Astrocyte (in vitro differentiated cells and primary cell): ENCODE measurements at regions not wholly inside any gene's neighbourhood (a gene's known extent, or its start where the extent isn't known, plus 50 kb on each side); places are given as distances from the start of the nearest gene placed in this dataset.

Experiments
- DNase-seq: peaks from one replicate; pipeline ENCODE4 v3.0.0-alpha.2; 2010; ENCODE audit warnings: low read depth
- FAIRE-seq: peaks from 2 replicates; lab custom pipeline; 2011; peaks lifted over from hg19 to GRCh38; lab: Jason Lieb, UNC
- H2AFZ ChIP-seq: 2 replicates; pipeline ENCODE4 v1.6.0; 2012; ENCODE audit warnings: low read depth, low read length, inconsistent platforms
- H3K27ac ChIP-seq: 2 replicates; pipeline ENCODE4 v1.5.1; 2011; ENCODE audit warnings: low read depth, low read length, inconsistent platforms
- H3K27me3 ChIP-seq: 2 replicates; pipeline ENCODE4 v1.6.0; 2011; ENCODE audit warnings: low read length, inconsistent platforms; ENCODE audit not compliant: insufficient read depth
- H3K36me3 ChIP-seq: 2 replicates; pipeline ENCODE4 v1.5.1; 2011; ENCODE audit warnings: low read length, inconsistent platforms; ENCODE audit not compliant: insufficient read depth
- H3K4me1 ChIP-seq: 2 replicates; pipeline ENCODE4 v1.5.1; 2011; ENCODE audit warnings: low read length, inconsistent platforms; ENCODE audit not compliant: insufficient read depth
- H3K4me2 ChIP-seq: 2 replicates; pipeline ENCODE4 v1.6.0; 2012; ENCODE audit warnings: low read length, inconsistent platforms
- H3K4me3 ChIP-seq: 2 replicates; pipeline ENCODE4 v1.5.1; 2011; ENCODE audit warnings: low read depth, mild to moderate bottlenecking, low read length, inconsistent platforms; ENCODE audit not compliant: insufficient read depth
- H3K79me2 ChIP-seq: 2 replicates; pipeline ENCODE4 v1.6.0; 2012; ENCODE audit warnings: mild to moderate bottlenecking, low read length, inconsistent platforms; ENCODE audit not compliant: insufficient read depth
- H3K9ac ChIP-seq: 2 replicates; pipeline ENCODE4 v1.6.0; 2012; ENCODE audit warnings: mild to moderate bottlenecking, low read length, inconsistent platforms
- H3K9me3 ChIP-seq: 2 replicates; pipeline ENCODE4 v1.5.1; 2012; ENCODE audit warnings: low read depth, mild to moderate bottlenecking, low read length, inconsistent platforms; ENCODE audit not compliant: insufficient read depth
- H4K20me1 ChIP-seq: 2 replicates; pipeline ENCODE4 v1.6.0; 2012; ENCODE audit warnings: low read length, inconsistent platforms; ENCODE audit not compliant: insufficient read depth
- H3K27ac Mint-ChIP-seq: one replicate; pipeline ENCODE4 v1.8.0; 2021; ENCODE audit warnings: mild to moderate bottlenecking, mixed read lengths; ENCODE audit not compliant: unreplicated experiment
- H3K27me3 Mint-ChIP-seq: one replicate; pipeline ENCODE4 v1.8.0; 2021; ENCODE audit warnings: low read depth, mixed read lengths; ENCODE audit not compliant: unreplicated experiment
- H3K36me3 Mint-ChIP-seq: one replicate; pipeline ENCODE4 v1.8.0; 2021; ENCODE audit warnings: low read depth, mixed read lengths; ENCODE audit not compliant: unreplicated experiment
- H3K4me1 Mint-ChIP-seq: one replicate; pipeline ENCODE4 v1.8.0; 2021; ENCODE audit warnings: low read depth, mixed read lengths; ENCODE audit not compliant: unreplicated experiment
- H3K4me3 Mint-ChIP-seq: one replicate; pipeline ENCODE4 v1.8.0; 2021; ENCODE audit warnings: mild to moderate bottlenecking, moderate library complexity, mixed read lengths; ENCODE audit not compliant: unreplicated experiment
- H3K9me3 Mint-ChIP-seq: one replicate; pipeline ENCODE4 v1.8.0; 2021; ENCODE audit warnings: mild to moderate bottlenecking, mixed read lengths; ENCODE audit not compliant: unreplicated experiment
- CTCF ChIP-seq: IDR thresholded peaks from 2 replicates; pipeline ENCODE4 v1.5.1; 2011; ENCODE audit warnings: low read depth, mild to moderate bottlenecking, inconsistent platforms, low read length, moderate library complexity; ENCODE audit not compliant: insufficient read depth
- EZH2 ChIP-seq: IDR thresholded peaks from 2 replicates; pipeline ENCODE4 v1.6.1; 2012; ENCODE audit warnings: mild to moderate bottlenecking, low read length, inconsistent platforms; ENCODE audit not compliant: insufficient read depth

- H3K36me3 Mint-ChIP-seq: no peaks in the 10 kb centered on the region
- H3K9me3 ChIP-seq: no peaks in the 10 kb centered on the region
- no peak overlapping the region for H3K4me3 Mint-ChIP-seq
- no peak overlapping the region for H2AFZ ChIP-seq
- no peaks in the 10 kb centered on the region for H4K20me1 ChIP-seq
- no peak overlapping the region for H3K4me2 ChIP-seq
- H3K4me1 Mint-ChIP-seq: peaks cover 4% of the 10 kb centered on the region
- no peak for TF ChIP-seq EZH2
- no peak for TF ChIP-seq CTCF
- no peak overlapping the region for H3K9ac ChIP-seq
- H3K27ac ChIP-seq: no peak overlapping the region
- no peaks in the 10 kb centered on the region for H3K27me3 Mint-ChIP-seq
- H3K4me1 ChIP-seq: no peaks in the 10 kb centered on the region
- no peak overlapping the region for H3K4me3 ChIP-seq
- no peak overlapping the region for H3K27ac Mint-ChIP-seq
- H3K79me2 ChIP-seq: no peaks in the 10 kb centered on the region
- no peaks in the 10 kb centered on the region for H3K36me3 ChIP-seq
- no peaks in the 10 kb centered on the region for H3K27me3 ChIP-seq
- FAIRE-seq: no peak
- no peaks in the 10 kb centered on the region for H3K9me3 Mint-ChIP-seq
- DNase-seq: no peak
Observed at GRCh38 chr11:91078221-91078620, 855.4 kb upstream of the CHORDC1 start.

DNA sequence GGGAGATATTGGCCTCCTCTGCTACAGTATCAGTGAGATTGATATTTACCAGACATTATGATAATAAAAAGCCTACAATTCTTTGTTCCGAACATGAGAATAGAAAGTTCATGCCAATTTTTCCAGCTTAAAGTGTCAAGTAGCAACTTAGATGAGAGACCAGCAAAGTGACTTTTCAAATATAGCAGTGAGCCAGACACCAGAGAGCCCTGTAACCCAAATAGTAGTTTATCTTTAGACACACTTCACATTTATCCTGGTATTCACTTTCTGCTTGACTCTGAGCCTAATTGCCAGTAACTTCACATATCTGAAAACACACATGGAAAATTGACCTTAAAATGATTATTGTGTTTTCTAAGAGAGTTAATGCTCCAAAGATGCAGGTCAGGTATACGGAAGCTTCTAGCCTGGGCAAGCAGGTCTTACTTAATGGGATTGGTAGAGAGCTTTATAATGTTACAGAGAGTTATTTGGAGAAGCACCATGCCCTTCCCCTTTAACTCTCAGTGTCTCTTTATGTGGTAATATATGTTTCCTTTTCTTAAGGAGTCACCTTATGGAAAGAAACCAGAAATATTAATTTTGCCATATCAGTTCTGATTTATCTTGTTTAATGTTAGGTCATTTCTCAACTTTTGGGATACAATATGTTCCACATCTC lies 852.3 kb upstream of the CHORDC1 start:
- no peak for FAIRE-seq
- H3K4me1 Mint-ChIP-seq: no peaks in the 10 kb centered on the region
- H3K36me3 Mint-ChIP-seq: no peaks in the 10 kb centered on the region

More for the DNA sequence above, 852.3 kb upstream of the CHORDC1 start:
- Histone ChIP-seq H3K36me3 (no peaks in the 10 kb centered on the region), H3K27ac (no peak overlapping the region), H4K20me1 (no peaks in the 10 kb centered on the region), H3K4me2 (no peak overlapping the region), H3K9ac (no peak overlapping the region), H3K4me3 (no peak overlapping the region), H3K79me2 (no peaks in the 10 kb centered on the region), H3K27me3 (no peaks in the 10 kb centered on the region), H3K9me3 (no peaks in the 10 kb centered on the region), H3K4me1 (no peaks in the 10 kb centered on the region), H2AFZ (no peak overlapping the region)
- Mint-ChIP-seq H3K9me3 (no peaks in the 10 kb centered on the region), H3K27me3 (no peaks in the 10 kb centered on the region), H3K27ac (no peak overlapping the region), H3K4me3 (no peak overlapping the region)
- TF ChIP-seq EZH2 (no peak), CTCF (no peak)
- no peak for DNase-seq
